ENCODE measurements at regions not wholly inside any gene's neighbourhood (a gene's known extent, or its start where the extent isn't known, plus 50 kb on each side); places are given as distances from the start of the nearest gene placed in this dataset.
"Not testable (repeated sequence)": the region's sequence is repeated elsewhere in the genome, so short reads cannot be mapped to it uniquely, and the experiment has no call there.

DNA sequence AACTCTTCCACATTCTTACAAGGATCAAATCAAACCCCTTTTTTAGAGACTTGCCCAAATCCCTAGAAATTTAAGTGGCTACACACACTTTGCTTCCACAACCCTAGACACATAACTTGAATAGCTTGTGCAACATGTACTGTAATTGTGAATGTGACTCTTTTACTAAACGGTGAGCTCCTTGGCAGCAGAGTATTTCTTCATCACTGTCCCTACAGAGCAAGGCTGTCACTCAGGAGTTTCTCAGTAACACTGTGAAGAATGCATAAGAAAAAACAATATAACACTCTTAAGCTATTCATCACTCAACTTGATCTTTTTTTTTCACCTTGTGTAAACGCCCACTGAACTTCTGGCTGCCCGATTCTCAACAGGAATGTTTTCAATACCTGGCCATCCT, 53.8 kb upstream of the ADAMTS18 start:
- no peak for DNase-seq

DNA sequence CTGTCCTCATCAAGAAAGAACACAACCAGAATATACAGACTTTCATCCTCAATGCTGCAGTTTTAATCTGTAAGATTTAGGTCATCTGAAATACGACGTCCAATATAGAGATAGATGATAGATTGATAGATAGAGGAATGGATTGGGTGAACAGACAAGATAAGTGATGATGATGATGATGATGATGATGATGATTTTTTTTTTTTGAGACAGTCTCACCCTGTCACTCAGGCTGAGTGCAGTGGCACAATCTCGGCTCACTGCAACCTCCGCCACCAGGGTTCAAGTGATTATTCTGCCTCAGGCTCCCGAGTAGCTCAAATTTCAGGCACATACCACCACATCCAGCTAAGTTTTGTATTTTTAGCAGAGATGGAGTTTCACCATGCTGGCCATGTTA, 56.3 kb upstream of the ADAMTS18 start:
- no peak for DNase-seq

DNA sequence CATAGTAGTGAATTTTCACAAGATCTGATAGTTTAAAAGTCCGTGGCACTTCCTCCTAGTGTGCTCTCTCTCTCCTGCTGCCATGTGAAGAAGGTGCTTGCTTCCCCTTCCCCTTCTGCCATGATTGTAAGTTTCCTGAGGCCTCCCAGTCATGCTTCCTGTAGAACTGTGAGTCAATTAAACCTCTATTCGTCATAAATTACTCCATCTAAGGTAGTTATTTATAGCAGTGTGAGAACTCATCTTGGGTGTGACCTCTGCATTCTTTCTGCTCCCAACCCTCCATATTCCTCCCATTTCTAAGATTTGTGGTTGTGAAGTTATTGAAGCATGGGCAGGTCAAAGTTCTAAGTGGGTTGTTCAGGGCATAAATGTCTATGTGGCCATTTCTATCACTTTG, 62.1 kb upstream of the ADAMTS18 start:
- DNase-seq, result no peak

DNA sequence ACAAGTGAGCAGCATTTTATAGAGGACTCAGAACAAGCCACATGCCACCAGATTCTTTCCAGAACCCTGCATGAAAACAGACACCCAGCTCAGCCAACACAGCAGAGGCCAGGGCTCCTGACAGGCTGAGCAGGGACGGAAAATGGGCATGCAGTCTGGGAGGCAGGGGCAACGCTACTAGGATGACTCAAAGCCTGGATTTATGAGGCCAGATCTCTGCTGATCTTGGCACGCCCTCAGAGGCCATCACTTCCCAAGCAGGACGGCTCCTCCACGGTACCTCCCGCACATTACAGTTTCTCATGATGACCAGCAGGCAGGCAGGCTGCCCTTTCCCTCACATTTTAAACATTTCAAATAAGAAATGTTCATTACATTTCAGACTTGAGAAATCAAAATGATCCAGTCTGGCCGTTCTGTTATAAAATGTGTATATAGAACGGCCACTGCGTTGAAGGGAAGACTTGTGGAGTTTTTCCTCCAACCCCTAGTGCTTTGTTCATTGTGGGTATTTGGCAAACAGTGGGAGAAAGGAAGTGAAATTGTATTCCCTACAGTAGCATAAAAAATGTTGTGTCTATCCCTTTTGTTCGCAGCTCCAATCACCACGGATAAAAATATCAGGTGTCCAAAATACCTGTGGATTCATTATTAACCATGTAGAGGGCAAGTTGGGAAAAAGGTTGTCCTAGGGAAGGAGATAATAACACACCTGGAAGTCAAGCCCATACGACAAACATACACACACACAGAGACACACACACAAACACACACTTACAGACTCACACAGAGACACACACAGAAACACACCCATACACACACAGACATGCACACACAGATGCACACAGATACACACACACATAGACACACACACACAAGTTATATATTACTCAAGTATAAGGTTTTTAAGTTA, 64.8 kb upstream of the ADAMTS18 start:
- DNase-seq, result no peak

GRCh38 chr16:77500286-77500598, 65.4 kb upstream of the ADAMTS18 start:
- DNase-seq, result no peak

GRCh38 chr16:77500934-77501664, 66.3 kb upstream of the ADAMTS18 start:
- DNase-seq, result no peak

GRCh38 chr16:77502448-77502847, 67.6 kb upstream of the ADAMTS18 start:
- no peak for DNase-seq

DNA sequence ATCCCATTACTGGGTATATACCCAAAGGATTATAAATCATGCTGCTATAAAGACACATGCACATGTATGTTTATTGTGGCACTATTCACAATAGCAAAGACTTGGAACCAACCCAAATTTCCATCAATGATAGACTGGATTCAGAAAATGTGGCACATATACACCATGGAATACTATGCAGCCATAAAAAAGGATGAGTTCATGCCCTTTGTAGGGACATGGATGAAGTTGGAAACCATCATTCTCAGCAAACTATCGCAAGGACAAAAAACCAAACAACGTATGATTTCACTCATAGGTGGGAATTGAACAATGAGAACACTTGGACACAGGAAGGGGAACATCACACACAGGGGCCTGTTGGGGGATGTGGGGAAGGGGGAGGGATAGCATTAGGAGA, 71.7 kb upstream of the ADAMTS18 start:
- DNase-seq, result not testable (repeated sequence)

- DNase-seq, result no peak
Measured at GRCh38 chr16:77509051-77509450, 74.2 kb upstream of the ADAMTS18 start.

DNA sequence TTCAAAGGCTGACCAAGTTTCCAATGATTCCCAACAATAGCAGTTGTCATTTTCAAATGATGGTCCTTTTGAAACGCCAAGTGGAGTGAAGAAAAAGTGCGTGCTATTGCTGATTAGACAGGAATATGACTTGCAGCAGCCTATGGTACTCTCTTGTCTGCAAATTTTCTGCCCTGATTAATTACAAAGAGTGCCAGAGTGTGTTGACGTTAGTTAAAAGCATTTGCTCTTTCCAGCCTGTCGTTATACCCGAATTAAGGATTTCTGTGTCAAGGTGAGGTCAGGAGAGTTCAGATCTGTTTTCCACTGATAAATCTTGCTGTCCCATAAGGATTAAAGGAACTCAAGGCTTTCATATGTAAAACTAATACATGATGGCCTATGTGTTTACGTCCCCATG, 75.0 kb upstream of the ADAMTS18 start:
- DNase-seq, result no peak

DNA sequence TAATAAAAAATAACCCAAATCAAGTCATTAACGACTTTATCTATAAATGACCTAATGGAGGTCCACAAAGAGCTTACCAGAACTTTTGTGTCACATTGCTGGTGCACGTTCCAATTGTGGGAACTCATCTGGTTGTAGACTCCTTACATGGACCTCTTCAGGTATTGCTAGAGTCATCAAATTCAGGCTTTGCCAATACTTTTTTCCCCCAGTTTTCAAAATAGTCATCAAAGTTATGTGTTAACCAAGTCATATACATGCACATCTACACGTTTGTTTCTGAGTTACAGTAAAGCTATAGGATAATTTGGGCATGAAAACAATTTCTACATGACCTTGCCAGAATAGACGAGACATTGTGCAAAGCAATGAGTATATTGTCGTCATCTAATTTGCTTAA, 76.2 kb upstream of the ADAMTS18 start:
- no peak for DNase-seq

GRCh38 chr16:77514500-77515220, 79.8 kb upstream of the ADAMTS18 start:
- DNase-seq, result no peak

DNA sequence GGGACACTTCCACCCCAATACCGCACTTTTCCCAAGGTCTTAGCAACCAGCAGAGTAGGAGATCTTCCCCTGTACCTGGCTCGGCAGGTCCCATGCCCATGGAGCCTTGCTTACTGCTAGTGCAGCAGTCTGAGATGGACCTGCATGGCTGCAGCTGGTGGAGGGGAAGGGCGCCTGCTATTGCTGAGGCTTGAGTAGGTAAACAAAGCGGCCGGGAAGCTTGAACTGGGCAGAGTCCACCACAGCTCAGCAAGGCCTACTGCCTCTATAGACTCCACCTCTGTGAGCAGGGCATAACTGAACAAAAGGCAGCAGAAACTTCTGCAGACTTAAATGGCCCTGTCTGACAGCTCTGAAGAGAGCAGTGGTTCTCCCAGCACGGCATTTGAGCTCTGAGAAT, 90.4 kb upstream of the ADAMTS18 start:
- not testable (repeated sequence) for DNase-seq

DNA sequence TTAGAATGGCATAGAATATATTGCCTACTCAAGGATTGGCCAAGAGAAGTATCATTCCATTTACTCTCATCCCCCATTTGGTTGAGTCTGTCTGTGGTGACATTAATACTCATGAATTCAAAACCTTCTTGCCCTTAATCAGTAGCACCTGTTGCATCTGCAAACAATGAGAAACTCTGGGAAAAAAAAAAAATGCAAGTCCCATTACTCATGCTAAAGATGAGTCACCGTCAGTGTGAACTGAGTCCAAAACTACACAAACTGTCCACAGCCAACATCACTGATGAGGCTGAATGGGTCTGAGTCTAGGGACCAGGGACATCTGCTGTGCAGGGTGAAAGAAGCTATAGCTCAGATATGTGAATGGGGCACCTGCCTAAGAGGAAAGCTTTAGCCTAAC, 96.9 kb upstream of the ADAMTS18 start:
- no peak for DNase-seq

GRCh38 chr16:77536809-77537208, 102.0 kb upstream of the ADAMTS18 start:
- DNase-seq, result no peak

GRCh38 chr16:77539421-77540034, 104.7 kb upstream of the ADAMTS18 start:
- DNase-seq, result no peak

- DNase-seq, result no peak
Measured at GRCh38 chr16:77540646-77541045, 105.8 kb upstream of the ADAMTS18 start.

DNA sequence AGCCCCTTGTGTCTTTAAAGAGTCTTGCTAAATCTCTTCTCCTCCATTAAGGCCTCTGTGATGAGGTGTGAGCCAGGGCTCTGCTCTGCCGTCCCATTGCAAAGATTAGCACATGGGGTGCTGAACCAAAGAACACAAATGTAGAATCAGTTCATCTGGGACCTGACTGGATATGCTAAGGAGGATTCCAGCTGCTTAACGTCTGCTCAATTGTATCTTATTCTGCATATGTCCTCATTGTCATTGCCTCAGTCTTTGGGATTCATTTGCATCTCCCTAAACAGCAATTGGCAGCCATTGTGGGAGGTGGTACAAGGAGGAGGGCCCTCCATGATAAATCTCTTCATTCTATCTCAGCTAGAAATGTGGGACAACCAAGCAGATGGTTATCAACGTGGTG, 106.3 kb upstream of the ADAMTS18 start:
- DNase-seq, result no peak

GRCh38 chr16:77548151-77548550, 113.3 kb upstream of the ADAMTS18 start:
- no peak for DNase-seq

GRCh38 chr16:77548766-77549165, 113.9 kb upstream of the ADAMTS18 start:
- DNase-seq, result no peak

DNA sequence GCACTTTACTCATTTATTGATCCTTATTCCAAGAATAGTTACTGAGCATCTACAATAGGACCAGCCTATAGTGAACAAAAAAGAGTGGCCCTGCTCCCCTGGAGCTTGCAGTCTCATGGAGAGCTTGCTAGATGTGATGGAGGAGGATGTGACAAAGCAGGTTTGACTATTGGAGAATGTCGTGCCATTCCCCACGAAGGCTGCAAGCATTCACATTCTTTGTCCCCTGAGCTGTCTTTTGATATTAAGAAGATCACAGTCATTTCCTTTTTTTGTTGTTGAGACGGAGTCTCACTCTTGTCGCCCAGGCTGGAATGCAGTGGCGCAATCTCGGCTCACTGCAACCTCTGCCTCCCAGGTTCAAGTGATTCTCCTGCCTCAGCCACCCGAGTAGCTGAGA, 115.0 kb upstream of the ADAMTS18 start:
- no peak for DNase-seq

DNA sequence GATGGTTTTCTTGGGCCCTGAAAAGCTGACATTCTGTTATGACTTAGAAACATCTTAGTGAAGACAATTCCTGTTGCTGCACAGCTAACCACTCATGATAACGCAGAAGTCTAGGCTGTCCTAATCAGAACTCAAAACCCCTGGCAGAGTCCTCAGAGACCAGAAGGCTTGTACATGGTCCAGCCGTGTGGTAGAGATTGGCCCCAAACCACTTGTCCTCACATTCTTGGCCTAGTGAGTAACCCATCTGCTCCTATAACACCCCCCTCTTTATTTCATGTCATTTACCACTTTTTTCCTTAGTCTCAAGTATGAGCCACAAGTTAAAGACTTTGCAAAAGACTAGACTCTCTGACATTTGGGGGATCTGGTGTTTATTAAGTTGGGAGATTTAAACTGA, 116.5 kb upstream of the ADAMTS18 start:
- DNase-seq, result no peak

- no peak for DNase-seq
Measured at GRCh38 chr16:77553130-77553529, 118.3 kb upstream of the ADAMTS18 start.
